Heart right ventricle (tissue), 16 donors: ENCODE measurements at regions not wholly inside any gene's neighbourhood (a gene's known extent, or its start where the extent isn't known, plus 50 kb on each side); places are given as distances from the start of the nearest gene placed in this dataset.

ENCODE experiments used
- ATAC-seq, 8 donors: fragments of 200-7000 bp; cut with Tn5 transposase; one replicate each; pipeline ENCODE4 v1.9.1; 2020; ENCODE audit warnings: mild to moderate bottlenecking in 8 of 8, moderate library complexity in 8 of 8, moderate number of reproducible peaks in 1 of 8
- DNase-seq, 2 donors: peaks; one replicate each; pipeline ENCODE4 v3.0.0-alpha.2; 2020
- H3K27ac ChIP-seq, 10 donors: fragments of 200-600 bp; sonication (generic) in 2 of 10; one replicate each; pipeline versions ENCODE4 v1.5.0 to v1.8.0; 2020 to 2022; ENCODE audit warnings: mild to moderate bottlenecking in 3 of 10
- H3K27me3 ChIP-seq, 7 donors: fragments of 200-600 bp; one replicate each; pipeline ENCODE4 v1.8.0; 2021 to 2022; ENCODE audit warnings: mild to moderate bottlenecking in 2 of 7
- H3K36me3 ChIP-seq, 9 donors: fragments of 200-600 bp; sonication (generic) in 1 of 9; one replicate each; pipeline versions ENCODE4 v1.5.0 to v1.8.0; 2020 to 2022; ENCODE audit warnings: mild to moderate bottlenecking in 2 of 9
- H3K4me1 ChIP-seq, 9 donors: fragments of 200-600 bp; sonication (generic) in 1 of 9; one replicate each; pipeline versions ENCODE4 v1.5.0 to v1.8.0; 2020 to 2022; ENCODE audit warnings: mild to moderate bottlenecking in 4 of 9
- H3K4me3 ChIP-seq, 10 donors: fragments of 200-600 bp; sonication (generic) in 2 of 10; one replicate each; pipeline versions ENCODE4 v1.5.0 to v1.8.0; 2020 to 2022; ENCODE audit warnings: mild to moderate bottlenecking in 7 of 10, moderate library complexity in 2 of 10
- H3K9me3 ChIP-seq, 11 donors: fragments of 200-600 bp in 10 of 11; sonication (generic) in 2 of 11; one replicate each; pipeline versions ENCODE4 v1.5.0 to v1.8.0; 2013 to 2022; ENCODE audit warnings: mild to moderate bottlenecking in 2 of 11, control low read depth in 1 of 11, moderate library complexity in 1 of 11
- CTCF ChIP-seq, 9 donors: fragments of 200-600 bp; sonication (generic) in 2 of 9; IDR thresholded peaks; one replicate each; pipeline versions ENCODE4 v1.5.0 to v1.8.0; 2021 to 2022; ENCODE audit warnings: antibody characterized with exemption in 9 of 9, mild to moderate bottlenecking in 5 of 9, moderate library complexity in 1 of 9
- WGBS, 2 donors: extraction: QIAGEN DNeasy Blood & Tissue Kit; methylation state at CpG; one replicate each; pipeline ENCODE4 v1.1.7; 2013; ENCODE audit warnings: inconsistent platforms in 1 of 2; 5-methylcytosine and 5-hydroxymethylcytosine counted together
- intact Hi-C, 10 donors: fragments of 100-400 bp; cut with DNase I; formaldehyde crosslinking; loops; one replicate each; pipeline versions ENCODE4 v1.11.1 to v1.14.2; 2022
- donor health status: Arrhythmogenic right ventricular cardiomyopathy.
- donor health status: ischemic (EF 13 %, LVEDD 7.1; RV severe dilation, severe dysfunction).
- donor health status: healthy with polysubstance abuse.
- donor health status: DM: no; HTN: yes; CAD: no.
- donor health status: DM: no; HTN: no; CAD: no.
- donor health status: ischemic (EF 25% LVEDD 6.9; RV normal size, moderate dysfunction).
- donor health status: ischemic (EF 25% LVEDD 5.7; RV mildly dilated, moderate dysfunction).
- donor health status: healthy.
- donor health status: DM: yes; HTN: yes; CAD: no.
- donor health status: Ischemic cardiomyopathy.
- donor health status: ischemic (EF 35%, LVEDD 5.7; RV mildly dilated, moderate dysfunction).
- donor health status: nonischemic (EF 11% LVEDD 7.7; RV severe dilation, severe dysfunction).
- donor health status: DM: yes; HTN: yes; CAD: no.
- donor health status: PGD.
- donor health status: ischemic (EF 29% LVEDD 5.4; RV normal size, mild dysfunction).
- donor health status: nonischemic (EF 23%, LVEDD 6.1; RV moderate dilation, normal function).

- no peak for TF ChIP-seq CTCF (IDR thresholded peaks at IDR 0.05)
- DNase-seq (no peak), ATAC-seq (no peak)
- Histone ChIP-seq H3K36me3 (no peaks in the 10 kb centered on the region), H3K27me3 (no peaks in the 10 kb centered on the region), H3K4me1 (no peaks in the 10 kb centered on the region), H3K4me3 (no peak overlapping the region), H3K9me3 (no peaks in the 10 kb centered on the region), H3K27ac (no peak overlapping the region)
- intact Hi-C loops, result loop anchor here in 1 of 10 donors (10.0 kb wide), 1 partner anchor 1016 kb away; the partner anchor contains the start of gene GRIN2A
- WGBS, 2 donors, result 67 to 68% methylated on average over 7 of the region's 7 CpGs
These were observed 77.7 kb downstream of the HAPSTR1 start for GRCh38 chr16:9169094-9169493.

GRCh38 chr16:9170470-9170869 is 79.0 kb downstream of the HAPSTR1 start:
- Histone ChIP-seq H3K4me3 (no peak overlapping the region), H3K4me1 (no peaks in the 10 kb centered on the region), H3K27ac (no peak overlapping the region), H3K36me3 (no peaks in the 10 kb centered on the region), H3K27me3 (no peaks in the 10 kb centered on the region), H3K9me3 (peaks cover 0 to under 1% (median 0%) of the 10 kb centered on the region in 11 donors)
- no peak for TF ChIP-seq CTCF (IDR thresholded peaks at IDR 0.05)
- ATAC-seq (no peak), DNase-seq (no peak)
- 83 to 87% methylated on average over 12 of the region's 12 CpGs for WGBS, 2 donors
- intact Hi-C loops, result no loop called here

- Histone ChIP-seq H3K27ac (no peak overlapping the region), H3K27me3 (no peaks in the 10 kb centered on the region), H3K9me3 (peaks cover 0 to 6% (median 0%) of the 10 kb centered on the region in 11 donors), H3K4me3 (no peak overlapping the region), H3K4me1 (no peaks in the 10 kb centered on the region), H3K36me3 (no peaks in the 10 kb centered on the region)
- DNase-seq (no peak), ATAC-seq (no peak)
- TF ChIP-seq CTCF (IDR thresholded peaks at IDR 0.05), result no peak
- intact Hi-C loops, result no loop called here
- WGBS, 2 donors, result 47 to 50% methylated on average over 9 of the region's 9 CpGs
These were observed 85.3 kb downstream of the HAPSTR1 start for GRCh38 chr16:9176547-9177418.

- no peak for ATAC-seq
These were observed 86.4 kb downstream of the HAPSTR1 start for GRCh38 chr16:9177861-9178260.

More at GRCh38 chr16:9177861-9178260, 86.4 kb downstream of the HAPSTR1 start:
- 79 to 85% methylated on average over 6 of the region's 6 CpGs for WGBS, 2 donors
- no peaks in the 10 kb centered on the region for H3K36me3 ChIP-seq
- no peak for DNase-seq
- H3K4me1 ChIP-seq, result no peaks in the 10 kb centered on the region
- no peak for TF ChIP-seq CTCF (IDR thresholded peaks at IDR 0.05)
- no peak overlapping the region for H3K27ac ChIP-seq
- no peaks in the 10 kb centered on the region for H3K27me3 ChIP-seq
- intact Hi-C loops, result no loop called here
- peaks cover 0 to 6% (median 0%) of the 10 kb centered on the region in 11 donors for H3K9me3 ChIP-seq
- no peak overlapping the region for H3K4me3 ChIP-seq
